GM10266 (cell line): ENCODE measurements at regions not wholly inside any gene's neighbourhood (a gene's known extent, or its start where the extent isn't known, plus 50 kb on each side); places are given as distances from the start of the nearest gene placed in this dataset.

ENCODE experiments used
- DNase-seq: peaks from one replicate; pipeline ENCODE4 v3.0.0; 2012; ENCODE audit errors: extremely low spot score
- CTCF ChIP-seq: IDR thresholded peaks from 2 replicates; pipeline ENCODE4 v1.5.1; 2012; ENCODE audit warnings: mild to moderate bottlenecking, low read depth; ENCODE audit not compliant: control insufficient read depth, insufficient read depth; ENCODE audit errors: missing control alignments

DNA sequence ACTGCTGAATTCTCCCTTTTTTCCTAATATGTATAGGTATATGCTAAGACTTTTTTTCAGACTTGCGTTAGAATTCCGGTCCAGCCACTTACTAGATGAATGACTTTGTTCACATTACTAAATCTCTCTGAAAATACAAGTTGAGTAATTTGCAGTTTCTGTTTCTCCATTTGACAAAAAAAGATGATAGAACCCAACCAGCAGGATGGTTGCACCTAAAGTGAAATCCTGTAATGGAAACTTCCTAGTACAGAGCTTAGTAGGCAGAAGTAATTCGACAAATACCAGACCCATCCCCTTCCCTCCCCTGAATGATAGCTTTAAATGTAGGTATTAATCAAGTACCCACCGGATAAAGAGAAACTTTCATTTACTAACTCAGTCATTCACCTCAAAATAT, 113.6 kb upstream of the RAP1B start:
- no peak for DNase-seq
- TF ChIP-seq CTCF: no peak

DNA sequence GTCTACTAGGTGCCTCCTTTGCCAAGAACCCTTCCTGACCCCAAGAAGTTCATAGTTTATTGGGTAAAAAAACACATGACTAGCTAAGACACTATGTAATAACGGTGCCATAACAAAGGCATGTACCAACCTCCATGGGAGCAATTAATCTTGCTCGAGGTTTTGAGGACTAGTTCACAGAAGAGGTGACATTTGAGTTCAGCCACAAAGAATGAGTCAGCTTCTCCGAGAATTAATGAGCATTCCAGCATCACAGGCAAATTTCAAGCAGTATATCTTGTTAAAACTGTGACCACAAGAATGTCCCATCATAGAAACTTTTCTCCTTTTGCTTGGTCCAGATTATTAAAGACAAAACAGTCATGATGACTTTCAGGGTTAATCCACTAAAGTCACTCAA, 113.0 kb upstream of the RAP1B start:
- no peak for DNase-seq
- TF ChIP-seq CTCF: no peak

DNA sequence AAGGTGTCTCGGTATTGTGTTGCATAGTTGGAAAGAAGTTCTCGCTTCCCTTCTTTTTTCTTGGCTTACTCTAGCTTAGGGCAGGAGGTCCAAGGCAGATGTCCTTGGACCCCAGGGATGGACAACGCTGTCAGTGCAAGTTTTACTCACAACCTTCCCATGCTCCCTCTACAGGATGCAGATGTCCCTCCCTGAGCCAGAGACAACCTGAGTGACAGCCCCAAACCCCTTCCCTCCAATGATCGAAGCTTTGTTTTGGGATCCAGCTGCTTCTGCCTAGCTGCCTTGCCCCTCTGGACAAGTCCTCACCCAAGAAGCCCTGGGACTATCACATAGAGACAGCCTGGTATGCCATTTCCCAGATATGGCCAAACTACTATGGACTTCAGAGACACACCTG, 112.0 kb upstream of the RAP1B start:
- no peak for DNase-seq

DNA sequence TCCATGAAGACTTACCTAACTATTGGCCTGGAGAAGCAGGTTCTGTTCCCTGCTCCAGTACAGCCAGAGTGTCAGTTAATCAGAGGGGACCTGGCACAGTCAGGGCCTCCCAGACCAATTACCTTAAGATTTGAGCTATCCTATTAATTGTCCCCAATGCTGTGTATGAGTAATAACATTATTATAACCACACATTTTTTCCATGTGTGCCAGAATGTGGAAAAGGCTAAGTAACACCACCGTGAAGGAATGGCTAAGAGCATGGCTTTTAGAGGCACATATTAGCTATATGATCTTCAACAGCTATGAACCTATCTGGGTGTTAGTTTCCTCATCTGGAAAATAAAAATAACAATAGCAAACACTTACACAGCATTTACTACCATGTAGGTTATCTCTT, 111.1 kb upstream of the RAP1B start:
- no peak for DNase-seq
- TF ChIP-seq CTCF: no peak

More for the DNA sequence above, 112.0 kb upstream of the RAP1B start:
- no peak for TF ChIP-seq CTCF

DNA sequence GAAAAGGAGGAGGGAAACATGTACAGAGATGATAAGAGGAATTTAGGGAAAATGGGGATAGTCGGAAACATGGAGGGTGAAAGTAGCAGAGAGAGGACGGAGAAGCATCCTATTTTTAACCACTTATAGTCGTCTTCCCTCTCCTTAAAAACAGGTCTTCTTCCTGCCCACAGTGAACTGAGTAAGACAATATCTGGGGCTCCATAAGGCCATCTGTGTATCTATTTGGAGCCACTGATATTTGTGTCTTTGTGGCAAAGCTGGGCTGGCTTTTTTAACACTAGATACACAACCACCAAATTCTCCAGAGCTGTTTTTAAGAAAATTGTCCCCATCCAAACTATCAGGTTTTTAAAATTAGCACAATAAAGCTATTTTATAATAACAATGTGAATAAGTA, 109.5 kb upstream of the RAP1B start:
- no peak for TF ChIP-seq CTCF

GRCh38 chr12:68505970-68506369, 104.7 kb upstream of the RAP1B start:
- no peak for DNase-seq
- TF ChIP-seq CTCF: no peak

More for the DNA sequence above, 109.5 kb upstream of the RAP1B start:
- DNase-seq: no peak

DNA sequence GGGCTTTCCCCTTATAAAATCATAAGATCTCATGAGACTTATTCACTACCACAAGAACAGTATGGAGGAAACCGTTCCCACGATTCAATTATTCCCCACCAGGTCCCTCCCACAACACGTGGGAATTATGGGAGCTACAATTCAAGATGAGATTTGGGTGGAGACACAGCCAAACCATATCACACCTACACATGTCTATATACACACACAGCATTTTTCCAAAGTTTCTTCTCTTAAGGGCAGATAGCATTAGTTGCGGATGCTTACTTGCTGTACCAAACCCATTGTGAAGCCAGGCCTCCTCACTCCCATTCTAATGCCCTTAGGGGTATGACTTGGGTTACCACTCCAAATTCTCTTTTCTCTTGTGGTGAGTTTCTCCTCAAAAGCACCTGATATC, 104.1 kb upstream of the RAP1B start:
- no peak for DNase-seq
- no peak for TF ChIP-seq CTCF
